ENCODE measurements at regions not wholly inside any gene's neighbourhood (a gene's known extent, or its start where the extent isn't known, plus 50 kb on each side); places are given as distances from the start of the nearest gene placed in this dataset.

GRCh38 chr3:178244733-178245709 is 291.2 kb upstream of the KCNMB2 start:
- H3K27me3 ChIP-seq (replicated peaks; ENCODE audit: insufficient read depth, low read depth, low read length, poor library complexity): no peaks in the 10 kb centered on the region
- CTCF ChIA-PET: no interaction called here
- BruUV-seq (replicated peaks): no TSS peak
- intact Hi-C loops (cut with micrococcal nuclease; ENCODE audit: unreplicated experiment): no loop called here
- no peak overlapping the region for H3K4me3 ChIP-seq (ENCODE audit: low read depth, low read length, poor library complexity, severe bottlenecking)
- POLR2A ChIA-PET (ENCODE audit: low non-redundant PET): no interaction called here
- H3K9me3 ChIP-seq (ENCODE audit: low read depth, low read length, poor library complexity, severe bottlenecking): no peaks in the 10 kb centered on the region
- H3K4me1 ChIP-seq (ENCODE audit: insufficient read depth, low read length, poor library complexity, severe bottlenecking): no peaks in the 10 kb centered on the region
- no peaks in the 10 kb centered on the region for H3K36me3 ChIP-seq (ENCODE audit: insufficient read depth, low read length, poor library complexity, severe bottlenecking)
- TF ChIP-seq CTCF (conservative IDR thresholded peaks at IDR 0.05; ENCODE audit: low read depth, low read length) (no peak), EZH2 (IDR thresholded peaks at IDR 0.05; ENCODE audit: borderline replicate concordance, low read depth, low read length, poor library complexity, severe bottlenecking) (no peak)
- DNase-seq (ENCODE audit: low spot score): no peak
- H3K27ac ChIP-seq (ENCODE audit: low read depth, low read length, poor library complexity, severe bottlenecking): no peak overlapping the region

DNA sequence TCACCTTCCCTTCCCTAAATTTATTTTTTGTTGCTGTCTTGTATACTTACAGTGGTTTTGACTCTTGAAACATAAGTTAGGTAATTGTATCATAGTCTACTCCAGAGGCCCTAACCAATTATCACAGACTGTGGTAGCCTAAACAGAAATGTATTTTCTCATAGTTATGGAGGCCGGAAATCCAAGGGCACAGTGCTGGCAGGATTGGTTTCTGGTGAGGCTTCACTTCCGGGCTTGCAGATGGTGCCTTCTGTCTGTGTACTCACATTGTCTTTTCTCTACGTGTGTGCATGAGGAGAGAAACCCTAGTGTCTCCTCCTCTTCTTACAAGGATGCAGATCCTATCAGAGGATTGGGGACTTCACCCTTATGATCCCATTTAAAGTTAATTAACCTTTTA is 290.2 kb upstream of the KCNMB2 start:
- ChIA-PET POLR2A (ENCODE audit: low non-redundant PET) (no interaction called here), CTCF (no interaction called here)
- no peak for DNase-seq (ENCODE audit: low spot score)
- Histone ChIP-seq H3K27ac (ENCODE audit: low read depth, low read length, poor library complexity, severe bottlenecking) (no peak overlapping the region), H3K4me1 (ENCODE audit: insufficient read depth, low read length, poor library complexity, severe bottlenecking) (no peaks in the 10 kb centered on the region), H3K9me3 (ENCODE audit: low read depth, low read length, poor library complexity, severe bottlenecking) (no peaks in the 10 kb centered on the region), H3K4me3 (ENCODE audit: low read depth, low read length, poor library complexity, severe bottlenecking) (no peak overlapping the region), H3K27me3 (replicated peaks; ENCODE audit: insufficient read depth, low read depth, low read length, poor library complexity) (no peaks in the 10 kb centered on the region), H3K36me3 (ENCODE audit: insufficient read depth, low read length, poor library complexity, severe bottlenecking) (no peaks in the 10 kb centered on the region)
- TF ChIP-seq CTCF (conservative IDR thresholded peaks at IDR 0.05; ENCODE audit: low read depth, low read length) (no peak), EZH2 (IDR thresholded peaks at IDR 0.05; ENCODE audit: borderline replicate concordance, low read depth, low read length, poor library complexity, severe bottlenecking) (no peak)
- no TSS peak for BruUV-seq (replicated peaks)
- intact Hi-C loops (cut with micrococcal nuclease; ENCODE audit: unreplicated experiment): no loop called here

GRCh38 chr3:178255315-178255714 is 280.9 kb upstream of the KCNMB2 start:
- Histone ChIP-seq H3K9me3 (ENCODE audit: low read depth, low read length, poor library complexity, severe bottlenecking) (no peaks in the 10 kb centered on the region), H3K36me3 (ENCODE audit: insufficient read depth, low read length, poor library complexity, severe bottlenecking) (no peaks in the 10 kb centered on the region), H3K27ac (ENCODE audit: low read depth, low read length, poor library complexity, severe bottlenecking) (no peak overlapping the region), H3K4me3 (ENCODE audit: low read depth, low read length, poor library complexity, severe bottlenecking) (no peak overlapping the region), H3K27me3 (replicated peaks; ENCODE audit: insufficient read depth, low read depth, low read length, poor library complexity) (no peaks in the 10 kb centered on the region), H3K4me1 (ENCODE audit: insufficient read depth, low read length, poor library complexity, severe bottlenecking) (no peaks in the 10 kb centered on the region)
- no TSS peak for BruUV-seq (replicated peaks)
- ChIA-PET CTCF (no interaction called here), POLR2A (ENCODE audit: low non-redundant PET) (no interaction called here)
- DNase-seq (ENCODE audit: low spot score): no peak
- TF ChIP-seq CTCF (conservative IDR thresholded peaks at IDR 0.05; ENCODE audit: low read depth, low read length): no peak
- TF ChIP-seq EZH2 (IDR thresholded peaks at IDR 0.05; ENCODE audit: borderline replicate concordance, low read depth, low read length, poor library complexity, severe bottlenecking): no peak
- intact Hi-C loops (cut with micrococcal nuclease; ENCODE audit: unreplicated experiment): no loop called here

Measured in A673 (cell line).